NCI-H2227 treated with DMSO at 0.1 percent for 48 hours (cell line): ENCODE measurements at regions not wholly inside any gene's neighbourhood (a gene's known extent, or its start where the extent isn't known, plus 50 kb on each side); places are given as distances from the start of the nearest gene placed in this dataset.
"Not testable (repeated sequence)": the region's sequence is repeated elsewhere in the genome, so short reads cannot be mapped to it uniquely, and the experiment has no call there.

Source experiments
- DNase-seq: peaks from one replicate; lab custom pipeline; 2025; lab: John Stamatoyannopoulos, UW

GRCh38 chr10:33498391-33498891, 164.0 kb upstream of the NRP1 start:
- peak; percentile 28 for DNase-seq

GRCh38 chr10:33497338-33497737, 162.9 kb upstream of the NRP1 start:
- DNase-seq, result no peak

- no peak for DNase-seq
Measured at GRCh38 chr10:33496096-33496495, 161.6 kb upstream of the NRP1 start.

- DNase-seq, result no peak
Measured at GRCh38 chr10:33494694-33495265, 160.3 kb upstream of the NRP1 start.

GRCh38 chr10:33493978-33494377, 159.5 kb upstream of the NRP1 start:
- DNase-seq, result no peak

- DNase-seq, result no peak
Measured at GRCh38 chr10:33493497-33493896, 159.0 kb upstream of the NRP1 start.

GRCh38 chr10:33492701-33493345, 158.4 kb upstream of the NRP1 start:
- DNase-seq, result no peak

GRCh38 chr10:33489501-33490176, 155.2 kb upstream of the NRP1 start:
- no peak for DNase-seq

- no peak for DNase-seq
Measured at GRCh38 chr10:33487014-33487776, 152.7 kb upstream of the NRP1 start.

GRCh38 chr10:33485276-33485675, 150.8 kb upstream of the NRP1 start:
- no peak for DNase-seq

- no peak for DNase-seq
Measured at GRCh38 chr10:33484787-33485186, 150.3 kb upstream of the NRP1 start.

GRCh38 chr10:33483816-33484190, 149.3 kb upstream of the NRP1 start:
- peak; percentile 74 for DNase-seq

- peak; percentile 74 for DNase-seq
Measured at GRCh38 chr10:33483124-33483815, 148.8 kb upstream of the NRP1 start.

- DNase-seq, result no peak
Measured at GRCh38 chr10:33482486-33482885, 148.0 kb upstream of the NRP1 start.

GRCh38 chr10:33481184-33481583, 146.7 kb upstream of the NRP1 start:
- no peak for DNase-seq

- DNase-seq, result not testable (repeated sequence)
Measured at GRCh38 chr10:33480417-33480816, 145.9 kb upstream of the NRP1 start.

GRCh38 chr10:33478675-33479125, 144.2 kb upstream of the NRP1 start:
- peak; percentile 46 for DNase-seq

- DNase-seq, result no peak
Measured at GRCh38 chr10:33478089-33478674, 143.7 kb upstream of the NRP1 start.

GRCh38 chr10:33477291-33478088, 143.0 kb upstream of the NRP1 start:
- no peak for DNase-seq

GRCh38 chr10:33476757-33477273, 142.3 kb upstream of the NRP1 start:
- DNase-seq, result no peak
